Testis (tissue), 2 donors: ENCODE measurements at regions not wholly inside any gene's neighbourhood (a gene's known extent, or its start where the extent isn't known, plus 50 kb on each side); places are given as distances from the start of the nearest gene placed in this dataset.

Experiments used
- CTCF ChIP-seq, 3 experiments: fragments of 450-650 bp in 2 of 3; fragments of 200-600 bp in 1 of 3; sonication (generic) in 1 of 3; IDR thresholded peaks; one replicate each; pipeline ENCODE4 v1.5.1; 2016 to 2019; ENCODE audit warnings: antibody characterized with exemption in 3 of 3, mild to moderate bottlenecking in 2 of 3, moderate library complexity in 1 of 3
- POLR2A ChIP-seq: fragments of 450-650 bp; IDR thresholded peaks from one replicate; pipeline ENCODE4 v1.6.1; 2017; ENCODE audit warnings: antibody characterized with exemption, mild to moderate bottlenecking, moderate library complexity

GRCh38 chr1:211194826-211195225 lies 60.9 kb upstream of the KCNH1 start:
- TF ChIP-seq CTCF (IDR thresholded peaks at IDR 0.05), result no peak
- TF ChIP-seq POLR2A, result no peak
